ENCODE measurements at regions not wholly inside any gene's neighbourhood (a gene's known extent, or its start where the extent isn't known, plus 50 kb on each side); places are given as distances from the start of the nearest gene placed in this dataset.

DNA sequence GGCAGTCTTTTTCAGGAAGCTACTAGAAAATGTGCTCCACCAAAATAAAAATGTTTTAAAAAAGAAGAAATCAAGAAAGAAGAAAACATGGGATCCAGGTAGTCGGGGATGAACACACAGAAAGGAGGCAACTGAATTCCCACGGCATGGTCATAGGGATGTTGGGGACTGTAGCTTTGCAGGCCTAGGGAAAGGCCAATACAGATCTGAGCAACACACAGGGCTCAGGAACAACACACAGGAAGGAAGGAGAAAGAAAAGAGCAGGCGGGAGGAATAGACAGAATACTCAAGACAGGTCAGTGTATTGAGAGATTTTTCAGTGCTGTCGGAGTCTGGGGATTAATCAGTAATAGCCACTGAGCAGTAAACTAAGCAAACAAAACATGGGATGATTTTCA lies 142.7 kb upstream of the SYT6 start:
- H3K36me3 ChIP-seq (ENCODE audit: insufficient read depth, low read length) = no peaks in the 10 kb centered on the region
- no peaks in the 10 kb centered on the region for H3K27me3 ChIP-seq (ENCODE audit: insufficient read depth, low read depth, low read length)
- H3K4me2 ChIP-seq (ENCODE audit: low read length) = no peak overlapping the region
- no peak overlapping the region for H3K9ac ChIP-seq (ENCODE audit: low read length)
- H2AFZ ChIP-seq (ENCODE audit: low read depth, low read length) = no peak overlapping the region
- H3K79me2 ChIP-seq (replicated peaks; ENCODE audit: insufficient read depth, low read length) = no peaks in the 10 kb centered on the region
- TF ChIP-seq RAD21 (conservative IDR thresholded peaks at IDR 0.05) (no peak), EZH2 (IDR thresholded peaks at IDR 0.05; ENCODE audit: borderline replicate concordance, insufficient read depth, low read length, poor library complexity, severe bottlenecking) (no peak), POLR2AphosphoS5 (IDR thresholded peaks at IDR 0.05) (no peak), TAF1 (IDR thresholded peaks at IDR 0.05; ENCODE audit: low read depth) (no peak), SMC3 (conservative IDR thresholded peaks at IDR 0.05; ENCODE audit: poor library complexity) (no peak), MXI1 (conservative IDR thresholded peaks at IDR 0.05; ENCODE audit: poor library complexity, severe bottlenecking) (no peak), EP300 (conservative IDR thresholded peaks at IDR 0.05; ENCODE audit: poor library complexity, severe bottlenecking) (no peak)
- TF ChIP-seq, protein P1, sequence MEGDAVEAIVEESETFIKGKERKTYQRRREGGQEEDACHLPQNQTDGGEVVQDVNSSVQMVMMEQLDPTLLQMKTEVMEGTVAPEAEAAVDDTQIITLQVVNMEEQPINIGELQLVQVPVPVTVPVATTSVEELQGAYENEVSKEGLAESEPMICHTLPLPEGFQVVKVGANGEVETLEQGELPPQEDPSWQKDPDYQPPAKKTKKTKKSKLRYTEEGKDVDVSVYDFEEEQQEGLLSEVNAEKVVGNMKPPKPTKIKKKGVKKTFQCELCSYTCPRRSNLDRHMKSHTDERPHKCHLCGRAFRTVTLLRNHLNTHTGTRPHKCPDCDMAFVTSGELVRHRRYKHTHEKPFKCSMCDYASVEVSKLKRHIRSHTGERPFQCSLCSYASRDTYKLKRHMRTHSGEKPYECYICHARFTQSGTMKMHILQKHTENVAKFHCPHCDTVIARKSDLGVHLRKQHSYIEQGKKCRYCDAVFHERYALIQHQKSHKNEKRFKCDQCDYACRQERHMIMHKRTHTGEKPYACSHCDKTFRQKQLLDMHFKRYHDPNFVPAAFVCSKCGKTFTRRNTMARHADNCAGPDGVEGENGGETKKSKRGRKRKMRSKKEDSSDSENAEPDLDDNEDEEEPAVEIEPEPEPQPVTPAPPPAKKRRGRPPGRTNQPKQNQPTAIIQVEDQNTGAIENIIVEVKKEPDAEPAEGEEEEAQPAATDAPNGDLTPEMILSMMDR (IDR thresholded peaks at IDR 0.05; ENCODE audit: poor library complexity, severe bottlenecking) = no peak
- TF ChIP-seq, protein P2, sequence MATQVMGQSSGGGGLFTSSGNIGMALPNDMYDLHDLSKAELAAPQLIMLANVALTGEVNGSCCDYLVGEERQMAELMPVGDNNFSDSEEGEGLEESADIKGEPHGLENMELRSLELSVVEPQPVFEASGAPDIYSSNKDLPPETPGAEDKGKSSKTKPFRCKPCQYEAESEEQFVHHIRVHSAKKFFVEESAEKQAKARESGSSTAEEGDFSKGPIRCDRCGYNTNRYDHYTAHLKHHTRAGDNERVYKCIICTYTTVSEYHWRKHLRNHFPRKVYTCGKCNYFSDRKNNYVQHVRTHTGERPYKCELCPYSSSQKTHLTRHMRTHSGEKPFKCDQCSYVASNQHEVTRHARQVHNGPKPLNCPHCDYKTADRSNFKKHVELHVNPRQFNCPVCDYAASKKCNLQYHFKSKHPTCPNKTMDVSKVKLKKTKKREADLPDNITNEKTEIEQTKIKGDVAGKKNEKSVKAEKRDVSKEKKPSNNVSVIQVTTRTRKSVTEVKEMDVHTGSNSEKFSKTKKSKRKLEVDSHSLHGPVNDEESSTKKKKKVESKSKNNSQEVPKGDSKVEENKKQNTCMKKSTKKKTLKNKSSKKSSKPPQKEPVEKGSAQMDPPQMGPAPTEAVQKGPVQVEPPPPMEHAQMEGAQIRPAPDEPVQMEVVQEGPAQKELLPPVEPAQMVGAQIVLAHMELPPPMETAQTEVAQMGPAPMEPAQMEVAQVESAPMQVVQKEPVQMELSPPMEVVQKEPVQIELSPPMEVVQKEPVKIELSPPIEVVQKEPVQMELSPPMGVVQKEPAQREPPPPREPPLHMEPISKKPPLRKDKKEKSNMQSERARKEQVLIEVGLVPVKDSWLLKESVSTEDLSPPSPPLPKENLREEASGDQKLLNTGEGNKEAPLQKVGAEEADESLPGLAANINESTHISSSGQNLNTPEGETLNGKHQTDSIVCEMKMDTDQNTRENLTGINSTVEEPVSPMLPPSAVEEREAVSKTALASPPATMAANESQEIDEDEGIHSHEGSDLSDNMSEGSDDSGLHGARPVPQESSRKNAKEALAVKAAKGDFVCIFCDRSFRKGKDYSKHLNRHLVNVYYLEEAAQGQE (IDR thresholded peaks at IDR 0.05; ENCODE audit: borderline replicate concordance) = no peak
- no peaks in the 10 kb centered on the region for H3K9me2 ChIP-seq (ENCODE audit: insufficient read depth, low read length)
- no peak overlapping the region for H3K27ac ChIP-seq (ENCODE audit: low read length)
- no peaks in the 10 kb centered on the region for H3K9me3 ChIP-seq (ENCODE audit: low read length)
- no peaks in the 10 kb centered on the region for H3F3A ChIP-seq (ENCODE audit: insufficient read depth, low read length, poor library complexity, severe bottlenecking)
- H4K20me1 ChIP-seq (ENCODE audit: insufficient read depth) = no peaks in the 10 kb centered on the region
- no peak overlapping the region for H3K4me3 ChIP-seq (ENCODE audit: low read length)

DNA sequence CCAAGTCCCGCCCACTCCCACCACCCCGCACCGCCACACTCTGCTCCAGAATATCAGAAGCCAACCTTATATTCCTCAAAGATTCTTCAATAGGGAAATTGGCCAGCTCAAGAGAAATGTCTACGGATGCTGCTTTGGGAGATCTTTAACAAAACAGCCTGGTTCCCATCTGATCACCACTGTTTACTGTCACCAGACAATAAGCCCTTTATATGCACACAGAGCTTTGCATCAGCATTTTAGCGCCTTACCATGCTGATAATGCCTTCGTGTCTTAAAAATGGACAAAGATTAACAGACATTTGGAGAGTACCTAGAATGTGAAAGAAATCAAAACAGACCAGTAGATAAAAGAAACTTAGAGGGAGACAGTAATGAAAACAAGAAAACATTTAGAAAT lies 141.7 kb upstream of the SYT6 start:
- Histone ChIP-seq H3F3A (ENCODE audit: insufficient read depth, low read length, poor library complexity, severe bottlenecking) (no peaks in the 10 kb centered on the region), H3K4me3 (ENCODE audit: low read length) (no peak overlapping the region), H3K27me3 (ENCODE audit: insufficient read depth, low read depth, low read length) (no peaks in the 10 kb centered on the region), H3K36me3 (ENCODE audit: insufficient read depth, low read length) (no peaks in the 10 kb centered on the region), H2AFZ (ENCODE audit: low read depth, low read length) (no peak overlapping the region), H3K9me2 (ENCODE audit: insufficient read depth, low read length) (no peaks in the 10 kb centered on the region), H4K20me1 (ENCODE audit: insufficient read depth) (no peaks in the 10 kb centered on the region), H3K9ac (ENCODE audit: low read length) (no peak overlapping the region), H3K4me2 (ENCODE audit: low read length) (no peak overlapping the region), H3K79me2 (replicated peaks; ENCODE audit: insufficient read depth, low read length) (no peaks in the 10 kb centered on the region), H3K9me3 (ENCODE audit: low read length) (no peaks in the 10 kb centered on the region), H3K27ac (ENCODE audit: low read length) (no peak overlapping the region)
- TF ChIP-seq, protein P1 (IDR thresholded peaks at IDR 0.05; ENCODE audit: poor library complexity, severe bottlenecking) = no peak
- TF ChIP-seq MXI1 (conservative IDR thresholded peaks at IDR 0.05; ENCODE audit: poor library complexity, severe bottlenecking) (no peak), TAF1 (IDR thresholded peaks at IDR 0.05; ENCODE audit: low read depth) (no peak), RAD21 (conservative IDR thresholded peaks at IDR 0.05) (no peak), EZH2 (IDR thresholded peaks at IDR 0.05; ENCODE audit: borderline replicate concordance, insufficient read depth, low read length, poor library complexity, severe bottlenecking) (no peak), SMC3 (conservative IDR thresholded peaks at IDR 0.05; ENCODE audit: poor library complexity) (no peak), EP300 (conservative IDR thresholded peaks at IDR 0.05; ENCODE audit: poor library complexity, severe bottlenecking) (no peak), POLR2AphosphoS5 (IDR thresholded peaks at IDR 0.05) (no peak)
- TF ChIP-seq, protein P2 (IDR thresholded peaks at IDR 0.05; ENCODE audit: borderline replicate concordance) = no peak
